ENCODE measurements at regions not wholly inside any gene's neighbourhood (a gene's known extent, or its start where the extent isn't known, plus 50 kb on each side); places are given as distances from the start of the nearest gene placed in this dataset.
"Not testable (repeated sequence)": the region's sequence is repeated elsewhere in the genome, so short reads cannot be mapped to it uniquely, and the experiment has no call there.

- DNase-seq (ENCODE audit: low read depth in 2 of 2) = no peak
These were observed 898.5 kb downstream of the DNAH5 start for GRCh38 chr5:13045897-13046551.

GRCh38 chr5:13034061-13034460, 910.4 kb downstream of the DNAH5 start:
- DNase-seq (ENCODE audit: low read depth in 2 of 2) = no peak

- no peak for DNase-seq (ENCODE audit: low read depth in 2 of 2)
These were observed 915.3 kb downstream of the DNAH5 start for GRCh38 chr5:13029211-13029610.

- DNase-seq (ENCODE audit: low read depth in 2 of 2) = no peak
These were observed 916.6 kb downstream of the DNAH5 start for GRCh38 chr5:13027874-13028273.

- no peak for DNase-seq (ENCODE audit: low read depth in 2 of 2)
These were observed 924.8 kb downstream of the DNAH5 start for GRCh38 chr5:13019729-13020128.

- no peak for DNase-seq (ENCODE audit: low read depth in 2 of 2)
These were observed 941.0 kb downstream of the DNAH5 start for GRCh38 chr5:13003457-13003856.

GRCh38 chr5:12999667-13000066, 944.8 kb downstream of the DNAH5 start:
- DNase-seq (ENCODE audit: low read depth in 2 of 2) = no peak

GRCh38 chr5:12985142-12985541, 959.3 kb downstream of the DNAH5 start:
- no peak for DNase-seq (ENCODE audit: low read depth in 2 of 2)

GRCh38 chr5:12974856-12975255, 969.6 kb downstream of the DNAH5 start:
- DNase-seq (ENCODE audit: low read depth in 2 of 2) = no peak

GRCh38 chr5:12965804-12966203, 978.7 kb downstream of the DNAH5 start:
- DNase-seq (ENCODE audit: low read depth in 2 of 2) = no peak

- no peak for DNase-seq (ENCODE audit: low read depth in 2 of 2)
These were observed 984.8 kb downstream of the DNAH5 start for GRCh38 chr5:12959713-12960112.

- DNase-seq (ENCODE audit: low read depth in 2 of 2) = no peak
These were observed 992.1 kb downstream of the DNAH5 start for GRCh38 chr5:12952409-12952808.

GRCh38 chr5:12951846-12952245, 992.6 kb downstream of the DNAH5 start:
- DNase-seq (ENCODE audit: low read depth in 2 of 2) = no peak

GRCh38 chr5:12947379-12947778, 997.1 kb downstream of the DNAH5 start:
- no peak for DNase-seq (ENCODE audit: low read depth in 2 of 2)

GRCh38 chr5:12945477-12945876, 999.0 kb downstream of the DNAH5 start:
- DNase-seq (ENCODE audit: low read depth in 2 of 2) = not testable (repeated sequence)

GRCh38 chr5:12936221-12936620, 1008.3 kb downstream of the DNAH5 start:
- no peak for DNase-seq (ENCODE audit: low read depth in 2 of 2)

GRCh38 chr5:12934722-12935121, 1009.8 kb downstream of the DNAH5 start:
- DNase-seq (ENCODE audit: low read depth in 2 of 2) = no peak

- no peak for DNase-seq (ENCODE audit: low read depth in 2 of 2)
These were observed 1016.3 kb upstream of the CTNND2 start for GRCh38 chr5:12920527-12920926.

- DNase-seq (ENCODE audit: low read depth in 2 of 2) = no peak
These were observed 1006.9 kb upstream of the CTNND2 start for GRCh38 chr5:12911156-12911555.

GRCh38 chr5:12910641-12911040, 1006.4 kb upstream of the CTNND2 start:
- DNase-seq (ENCODE audit: low read depth in 2 of 2) = peak; percentile 4 to 14

- no peak for DNase-seq (ENCODE audit: low read depth in 2 of 2)
These were observed 998.4 kb upstream of the CTNND2 start for GRCh38 chr5:12902611-12903010.

GRCh38 chr5:12901696-12902095, 997.5 kb upstream of the CTNND2 start:
- DNase-seq (ENCODE audit: low read depth in 2 of 2) = no peak

GRCh38 chr5:12896086-12896485, 991.8 kb upstream of the CTNND2 start:
- DNase-seq (ENCODE audit: low read depth in 2 of 2) = no peak

GRCh38 chr5:12885018-12885417, 980.8 kb upstream of the CTNND2 start:
- DNase-seq (ENCODE audit: low read depth in 2 of 2) = no peak
